GM21447 (cell line): ENCODE measurements at regions not wholly inside any gene's neighbourhood (a gene's known extent, or its start where the extent isn't known, plus 50 kb on each side); places are given as distances from the start of the nearest gene placed in this dataset.
"Not testable (repeated sequence)": the region's sequence is repeated elsewhere in the genome, so short reads cannot be mapped to it uniquely, and the experiment has no call there.

Experiments
- ATAC-seq: cut with Tn5 transposase; IDR thresholded peaks from one replicate; pipeline ENCODE4 v1.9.1; 2021; ENCODE audit not compliant: unreplicated experiment

DNA sequence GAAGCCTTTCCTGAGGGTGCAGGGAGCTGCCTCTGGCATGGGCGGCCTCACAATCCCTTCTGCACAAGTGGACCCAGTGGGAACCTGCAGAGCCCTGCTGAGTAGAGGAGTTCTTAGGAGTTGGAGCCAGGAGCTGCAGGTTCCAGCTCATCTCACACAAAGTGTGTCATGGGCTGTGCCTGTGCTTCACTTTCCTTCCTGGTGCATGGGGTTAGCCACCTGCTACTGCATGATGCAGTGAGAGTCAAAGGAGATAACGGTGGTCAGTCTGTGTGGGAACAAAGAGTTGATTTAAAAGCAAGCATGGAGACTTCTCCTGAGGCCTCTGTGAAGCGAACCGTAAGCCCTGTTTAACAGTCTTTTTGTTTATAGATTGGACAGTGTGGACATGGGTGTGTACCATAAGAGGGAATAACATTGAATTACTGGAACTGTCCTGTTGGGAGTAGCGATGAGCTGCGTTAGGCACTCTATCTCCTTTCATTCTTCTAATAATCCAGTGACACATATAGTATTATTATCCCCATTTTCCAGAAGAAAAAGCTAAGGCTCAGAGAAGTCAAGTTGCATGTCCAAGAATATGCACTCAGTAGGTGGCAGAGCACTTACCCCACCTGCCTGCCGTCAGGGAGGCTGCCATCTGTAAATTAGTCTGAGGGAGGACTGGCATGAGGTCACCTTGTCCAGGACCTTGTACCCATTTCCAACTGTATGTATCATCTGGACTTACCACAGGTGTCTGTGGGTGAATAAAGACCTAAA is 68.7 kb upstream of the PRR23C start:
- ATAC-seq, result no peak

- ATAC-seq, result no peak
These were observed 69.3 kb upstream of the PRR23C start for GRCh38 chr3:139113993-139114375.

GRCh38 chr3:139116631-139117030 is 71.9 kb upstream of the PRR23C start:
- ATAC-seq, result not testable (repeated sequence)

- no peak for ATAC-seq
These were observed 72.5 kb upstream of the PRR23C start for GRCh38 chr3:139117136-139117675.

GRCh38 chr3:139117883-139118760 is 73.4 kb upstream of the PRR23C start:
- no peak for ATAC-seq

DNA sequence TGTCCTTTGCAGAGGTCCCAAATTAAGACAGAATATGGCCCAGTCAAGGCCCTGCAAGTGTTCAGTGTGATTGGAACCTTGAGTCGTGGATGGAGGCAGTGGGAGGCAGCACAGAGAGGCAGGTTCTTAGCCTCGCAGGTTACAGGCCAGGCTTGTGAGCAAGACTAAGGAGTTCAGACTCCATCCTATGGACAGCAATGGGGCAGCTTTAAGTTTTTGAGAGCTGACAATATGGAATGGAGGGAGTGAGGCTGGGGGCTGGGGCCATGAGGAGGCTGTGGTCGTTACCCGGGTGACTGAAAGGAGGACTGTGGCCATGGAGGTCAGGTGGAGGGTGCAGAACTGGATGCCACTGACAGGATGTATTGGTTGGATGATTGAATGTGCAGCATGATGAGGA is 74.1 kb upstream of the PRR23C start:
- no peak for ATAC-seq

DNA sequence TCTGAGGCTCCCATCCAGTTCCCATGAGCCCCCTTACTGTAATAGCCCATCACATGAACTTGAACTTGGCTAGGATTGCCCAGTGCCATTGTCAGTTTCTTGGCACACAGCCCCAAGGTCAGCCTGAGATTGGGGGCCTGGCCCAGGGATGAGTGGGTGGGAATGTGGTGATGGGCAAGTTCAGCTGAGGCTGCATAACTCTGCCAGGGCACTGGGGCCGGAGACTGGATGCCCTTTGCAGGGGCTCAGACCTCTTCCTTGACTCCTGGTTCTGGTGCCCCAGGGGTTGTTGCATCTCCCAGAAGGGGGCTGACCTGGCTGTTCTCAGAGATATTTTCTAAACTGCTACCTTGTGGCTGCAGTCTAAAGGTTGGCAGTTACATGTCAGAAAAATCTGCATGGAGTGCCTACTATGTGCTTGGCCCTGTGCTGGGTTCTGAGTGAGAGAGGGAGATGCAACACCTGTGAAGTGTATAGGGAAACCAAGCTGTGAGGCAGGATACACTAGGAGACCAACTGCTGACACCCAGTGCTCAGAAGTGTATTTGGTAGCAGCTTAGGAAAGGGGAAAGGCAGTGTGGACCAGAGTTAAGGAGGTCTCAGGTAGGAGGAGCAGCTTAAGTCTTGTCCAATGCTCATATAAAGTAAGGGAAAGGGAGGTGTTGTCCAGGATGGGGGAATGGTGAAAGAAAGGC is 74.8 kb upstream of the PRR23C start:
- ATAC-seq, result no peak

- no peak for ATAC-seq
These were observed 75.7 kb upstream of the PRR23C start for GRCh38 chr3:139120086-139121056.

DNA sequence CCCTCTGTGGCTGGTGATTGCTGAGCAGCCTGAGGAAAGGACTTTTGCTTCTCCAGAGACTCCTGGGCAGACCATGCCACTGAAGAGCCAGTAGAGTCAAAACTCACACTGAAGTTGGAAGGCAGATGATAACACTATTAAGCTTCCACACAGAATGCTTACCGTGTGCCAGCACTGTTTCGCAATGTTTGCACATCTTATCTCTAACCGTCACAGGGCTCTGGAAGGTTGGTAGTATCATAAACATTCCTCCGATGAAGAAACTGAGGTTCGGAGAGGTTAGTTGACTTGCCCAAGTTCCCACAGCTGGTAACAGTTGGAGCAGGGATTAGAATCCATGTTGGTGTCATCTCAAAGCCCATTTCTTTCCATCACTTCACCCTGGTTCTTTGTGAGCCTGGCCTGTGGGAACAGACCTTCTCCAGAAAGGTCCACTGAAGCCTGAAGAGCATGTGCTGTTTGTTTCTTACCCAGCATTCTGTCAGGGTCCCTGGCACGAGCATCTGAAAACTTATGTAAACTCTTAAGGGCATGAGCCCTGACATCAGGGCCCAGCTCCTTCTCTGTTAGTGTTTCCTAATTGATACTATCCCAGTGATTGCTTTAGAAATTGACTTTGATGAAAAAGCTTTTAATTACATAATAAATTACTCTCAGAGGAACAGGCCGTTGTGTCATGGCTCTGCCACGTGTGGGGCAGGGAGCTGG is 77.0 kb upstream of the PRR23C start:
- ATAC-seq, result no peak

GRCh38 chr3:139122221-139122581 is 77.5 kb upstream of the PRR23C start:
- ATAC-seq, result no peak

DNA sequence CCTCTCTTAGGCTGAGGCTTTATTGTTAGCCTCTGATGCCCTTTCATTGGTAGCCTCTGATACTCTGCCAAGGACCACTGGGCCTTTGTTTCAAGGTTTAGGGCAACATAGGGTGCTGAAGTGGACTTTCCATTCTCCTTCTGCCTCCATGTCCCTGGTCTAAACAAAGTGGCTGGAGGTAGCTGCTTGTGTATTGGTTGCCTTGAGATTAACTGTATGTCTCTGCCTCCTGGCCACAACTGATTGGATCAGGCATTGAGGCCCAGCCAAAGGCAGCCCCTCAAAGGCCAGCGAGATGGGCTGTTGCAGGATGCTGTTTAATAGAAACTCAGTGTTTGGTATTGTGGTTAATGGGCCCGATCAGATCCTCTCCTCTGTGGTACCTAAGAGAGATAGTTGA is 77.9 kb upstream of the PRR23C start:
- no peak for ATAC-seq

DNA sequence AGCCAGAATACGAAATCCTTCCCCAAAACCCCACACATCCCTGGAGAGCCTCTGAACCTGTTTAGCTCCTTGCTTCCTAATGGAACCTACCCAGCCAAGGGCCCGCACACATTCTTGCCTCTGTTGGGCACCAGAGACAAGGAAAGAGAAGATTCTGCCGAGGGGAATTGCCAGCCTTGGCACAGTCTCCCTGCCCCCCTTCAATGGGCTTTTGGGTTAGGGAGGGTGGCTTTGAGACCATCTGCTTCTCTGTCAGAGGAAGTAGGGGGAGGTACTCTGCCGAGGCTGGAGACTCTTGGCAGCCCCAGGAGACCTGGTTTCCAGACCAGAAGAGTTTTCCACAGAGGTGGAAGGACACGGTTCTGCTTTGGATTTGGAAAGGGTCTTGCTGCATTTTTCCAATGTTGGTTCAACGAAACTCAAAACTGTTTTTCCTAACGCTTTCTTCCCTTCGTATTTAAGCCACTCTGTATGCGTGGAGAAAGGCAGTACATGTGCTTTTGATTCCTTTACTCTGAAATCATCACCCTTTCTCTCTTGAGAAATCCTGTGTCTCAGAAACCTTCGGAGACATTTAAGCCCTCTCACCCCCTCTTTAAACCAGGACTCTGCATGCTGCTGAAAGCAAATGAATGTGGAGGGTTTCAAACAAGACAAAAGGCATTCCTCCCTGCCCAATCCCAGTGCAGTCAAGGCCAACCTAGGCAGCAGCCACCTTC is 78.8 kb upstream of the PRR23C start:
- no peak for ATAC-seq

GRCh38 chr3:139124197-139124596 is 79.5 kb upstream of the PRR23C start:
- no peak for ATAC-seq

DNA sequence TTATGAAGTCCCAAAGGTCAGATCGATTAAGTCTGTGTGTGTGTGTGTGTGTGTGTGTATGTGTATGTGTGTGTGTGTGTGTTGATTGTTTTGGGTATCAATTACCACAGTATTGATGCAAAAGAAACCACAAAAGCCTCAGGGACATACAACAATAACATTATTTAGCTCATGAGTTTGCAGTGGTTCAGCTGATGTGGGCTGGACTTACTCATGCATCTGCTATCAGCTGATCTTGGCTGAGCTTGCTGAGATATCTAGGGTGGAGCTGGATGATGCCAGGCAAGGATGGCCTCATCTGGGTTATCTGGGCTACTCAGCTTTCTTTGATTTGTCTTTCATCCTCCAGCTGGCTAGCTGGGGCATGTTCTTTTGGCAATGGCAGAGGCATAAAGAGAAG is 82.4 kb upstream of the PRR23C start:
- no peak for ATAC-seq

DNA sequence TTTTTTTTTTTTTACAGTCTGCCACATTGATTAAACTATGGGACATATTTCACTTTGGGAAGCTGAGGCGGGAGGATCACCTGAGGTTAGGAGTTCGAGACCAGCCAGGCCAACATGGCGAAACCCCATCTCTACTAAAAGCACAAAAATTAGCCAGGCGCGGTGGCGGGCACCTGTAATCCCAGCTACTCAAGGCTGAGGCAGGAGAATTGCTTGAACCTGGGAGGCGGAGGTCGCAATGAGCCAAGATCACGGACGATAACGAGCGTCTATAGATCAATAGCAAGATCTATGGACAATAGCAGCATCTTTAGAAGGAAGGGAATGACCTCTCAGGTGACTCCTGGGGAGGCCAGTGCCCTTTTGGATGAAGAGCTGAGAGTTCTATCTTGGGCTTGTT is 82.9 kb upstream of the PRR23C start:
- ATAC-seq, result not testable (repeated sequence)

DNA sequence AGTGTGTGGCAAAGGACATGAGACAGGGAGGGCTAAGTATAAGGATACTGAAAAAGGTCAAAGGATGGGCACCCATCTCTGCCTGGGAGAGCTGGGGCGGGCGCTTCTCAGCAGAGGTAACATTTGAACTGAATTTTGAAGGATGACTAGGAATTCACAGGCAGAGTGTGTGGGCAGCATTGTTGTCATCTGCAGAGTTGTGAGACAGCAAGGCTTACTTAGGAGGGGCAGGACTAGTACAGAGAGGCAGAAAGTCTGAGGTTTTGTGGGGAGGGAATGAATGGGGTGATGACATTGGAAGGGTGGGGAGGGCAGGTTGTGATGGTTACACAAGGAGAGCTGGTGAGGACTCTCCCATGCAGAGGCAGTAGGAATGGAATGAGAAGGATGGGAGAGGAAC is 84.1 kb upstream of the PRR23C start:
- no peak for ATAC-seq

- no peak for ATAC-seq
These were observed 85.2 kb upstream of the PRR23C start for GRCh38 chr3:139129892-139130291.

DNA sequence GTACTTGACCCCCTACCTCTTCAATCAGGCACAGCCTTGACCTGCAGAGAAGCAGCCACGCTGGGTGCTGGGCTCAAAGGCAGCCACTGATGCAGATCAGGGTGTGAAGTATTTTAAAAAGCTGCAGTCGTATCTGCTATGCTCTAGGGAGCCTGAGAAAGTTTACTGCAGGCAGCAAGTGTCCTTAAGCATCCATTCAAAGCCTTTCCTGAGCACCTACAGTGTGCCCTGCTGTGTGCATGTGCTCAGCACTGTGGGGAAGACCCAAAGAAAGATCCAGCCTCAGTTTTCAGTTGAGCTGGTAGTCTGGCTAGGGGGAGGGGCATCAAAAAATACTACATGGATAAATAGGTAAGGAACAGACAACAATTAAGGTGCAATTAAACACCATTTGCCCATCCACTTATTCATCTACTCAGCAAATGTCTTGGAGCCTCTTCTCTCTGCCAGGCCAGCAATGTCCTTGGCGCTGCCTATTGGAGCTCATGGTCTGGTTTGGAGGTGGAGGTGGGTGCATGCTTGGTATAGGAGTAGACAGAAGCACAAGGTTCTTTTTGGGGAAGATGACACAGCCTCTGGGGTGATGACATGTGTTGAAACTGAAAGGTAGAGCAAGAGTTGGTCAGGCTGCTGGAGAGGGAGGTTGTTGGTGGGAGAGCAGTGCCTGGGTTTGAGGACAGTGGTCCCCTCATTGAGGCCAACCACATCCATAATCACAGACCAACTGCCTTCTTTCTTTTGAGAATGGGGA is 85.9 kb upstream of the PRR23C start:
- no peak for ATAC-seq
